AG04449 (cell line): ENCODE measurements at regions not wholly inside any gene's neighbourhood (a gene's known extent, or its start where the extent isn't known, plus 50 kb on each side); places are given as distances from the start of the nearest gene placed in this dataset.
"Not testable (repeated sequence)": the region's sequence is repeated elsewhere in the genome, so short reads cannot be mapped to it uniquely, and the experiment has no call there.

Source experiments
- CTCF ChIA-PET: fragments of 350-600 bp; formaldehyde crosslinking; extraction: SDS; loops from one replicate; lab custom pipeline; 2021; ENCODE audit warnings: antibody characterized with exemption; lab: Yijun Ruan, JAX
- POLR2A ChIA-PET: fragments of 400-600, 350-600 bp; formaldehyde crosslinking; extraction: SDS; loops from one replicate; lab custom pipeline; 2020; ENCODE audit warnings: antibody characterized with exemption, inconsistent platforms; lab: Yijun Ruan, JAX
- DNase-seq: peaks from one replicate; pipeline ENCODE4 v3.0.0-alpha.2; 2010; ENCODE audit warnings: low read depth, low spot score
- H3K4me3 ChIP-seq: 2 replicates; pipeline ENCODE4 v1.5.1; 2011; ENCODE audit warnings: low read depth, mild to moderate bottlenecking, control low read depth, low read length
- TF ChIP-seq, protein P1 (sequence below): IDR thresholded peaks from one replicate; pipeline ENCODE4 v1.5.1; 2011; ENCODE audit warnings: mild to moderate bottlenecking, moderate library complexity, low read length, control low read depth, inconsistent platforms; ENCODE audit not compliant: insufficient read depth; ENCODE audit errors: missing control alignments

DNA sequence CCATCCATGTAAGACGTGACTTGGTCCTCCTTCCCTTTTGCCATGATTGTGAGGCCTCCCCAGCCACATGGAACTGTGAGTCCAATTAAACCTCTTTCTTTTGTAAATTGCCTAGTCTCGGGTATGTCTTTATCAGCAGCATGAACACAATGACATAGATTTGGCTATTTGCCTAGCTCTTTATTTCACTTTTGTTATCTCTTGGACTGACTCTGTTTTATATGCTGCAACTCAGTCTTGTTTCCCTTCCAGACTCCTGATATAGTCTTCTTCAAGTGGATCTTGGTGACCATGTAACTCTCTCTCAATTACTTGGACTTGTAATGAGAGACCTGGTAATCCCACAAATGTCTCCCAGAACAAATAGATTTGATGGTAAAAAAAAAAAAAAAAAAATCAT is 627.6 kb downstream of the CCDC85A start:
- ChIA-PET POLR2A (no interaction called here), CTCF (no interaction called here)
- TF ChIP-seq, protein P1, sequence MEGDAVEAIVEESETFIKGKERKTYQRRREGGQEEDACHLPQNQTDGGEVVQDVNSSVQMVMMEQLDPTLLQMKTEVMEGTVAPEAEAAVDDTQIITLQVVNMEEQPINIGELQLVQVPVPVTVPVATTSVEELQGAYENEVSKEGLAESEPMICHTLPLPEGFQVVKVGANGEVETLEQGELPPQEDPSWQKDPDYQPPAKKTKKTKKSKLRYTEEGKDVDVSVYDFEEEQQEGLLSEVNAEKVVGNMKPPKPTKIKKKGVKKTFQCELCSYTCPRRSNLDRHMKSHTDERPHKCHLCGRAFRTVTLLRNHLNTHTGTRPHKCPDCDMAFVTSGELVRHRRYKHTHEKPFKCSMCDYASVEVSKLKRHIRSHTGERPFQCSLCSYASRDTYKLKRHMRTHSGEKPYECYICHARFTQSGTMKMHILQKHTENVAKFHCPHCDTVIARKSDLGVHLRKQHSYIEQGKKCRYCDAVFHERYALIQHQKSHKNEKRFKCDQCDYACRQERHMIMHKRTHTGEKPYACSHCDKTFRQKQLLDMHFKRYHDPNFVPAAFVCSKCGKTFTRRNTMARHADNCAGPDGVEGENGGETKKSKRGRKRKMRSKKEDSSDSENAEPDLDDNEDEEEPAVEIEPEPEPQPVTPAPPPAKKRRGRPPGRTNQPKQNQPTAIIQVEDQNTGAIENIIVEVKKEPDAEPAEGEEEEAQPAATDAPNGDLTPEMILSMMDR, result no peak
- H3K4me3 ChIP-seq, result no peak overlapping the region
- DNase-seq, result no peak

DNA sequence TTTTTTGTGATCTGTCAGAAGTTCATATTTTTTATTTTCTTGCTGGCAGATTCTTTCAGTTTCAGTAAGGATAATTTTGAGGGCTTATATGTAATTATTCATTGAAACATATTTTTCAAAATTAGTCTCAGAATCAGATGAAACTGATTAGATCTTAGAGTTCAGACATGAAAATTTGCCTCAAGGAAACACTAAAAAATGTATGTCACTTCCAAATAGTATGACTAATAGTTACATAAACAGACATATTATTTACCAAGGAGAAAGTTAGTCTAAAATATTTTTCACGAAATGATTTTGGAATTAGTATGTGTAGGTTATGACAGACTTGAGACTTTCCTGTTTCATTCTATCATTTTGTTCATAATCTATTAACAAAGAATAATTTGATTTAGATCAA is 628.6 kb downstream of the CCDC85A start:
- H3K4me3 ChIP-seq, result no peak overlapping the region
- DNase-seq, result no peak
- CTCF ChIA-PET, result no interaction called here
- TF ChIP-seq, protein P1, result no peak
- POLR2A ChIA-PET, result no interaction called here

DNA sequence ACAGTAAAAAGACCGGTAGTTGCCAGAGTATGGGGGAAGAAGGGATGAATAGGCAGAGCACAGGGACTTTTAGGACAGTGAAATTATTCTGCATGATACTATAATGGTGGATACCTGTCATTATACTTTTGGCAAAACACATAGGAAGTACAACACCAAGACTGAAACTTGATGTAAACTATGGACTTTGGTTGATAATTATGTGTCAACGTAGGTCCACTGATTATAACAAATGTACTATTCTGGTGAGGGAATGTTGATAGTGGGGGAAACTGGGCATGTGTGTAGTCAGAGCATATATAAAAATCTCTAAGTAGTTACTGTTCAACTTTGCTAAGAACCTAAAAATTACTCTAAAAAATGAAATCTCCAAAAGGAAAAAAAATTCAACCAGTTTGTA is 629.7 kb downstream of the CCDC85A start:
- ChIA-PET POLR2A (no interaction called here), CTCF (no interaction called here)
- no peak overlapping the region for H3K4me3 ChIP-seq
- DNase-seq, result no peak
- TF ChIP-seq, protein P1, result no peak

DNA sequence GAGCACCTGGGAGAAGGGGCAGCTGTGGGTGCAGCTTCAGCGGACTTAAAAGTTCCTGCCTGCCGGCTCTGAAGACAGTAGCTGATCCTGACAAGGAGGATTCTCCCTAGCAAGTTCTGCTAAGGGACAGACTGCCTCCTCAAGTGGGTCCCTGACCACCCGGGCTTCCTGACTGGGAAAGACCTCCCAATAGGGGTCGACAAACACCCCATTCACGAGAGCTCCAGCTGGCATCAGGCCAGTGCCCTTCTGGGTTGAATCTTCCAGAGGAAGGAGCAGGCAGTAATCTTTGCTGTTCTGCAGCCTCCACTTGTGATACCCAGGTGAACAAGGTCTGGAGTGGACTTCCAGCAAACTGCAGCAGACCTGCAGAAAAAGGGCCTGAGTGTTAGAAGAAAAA is 632.9 kb downstream of the CCDC85A start:
- TF ChIP-seq, protein P1, result no peak
- no peak for DNase-seq
- H3K4me3 ChIP-seq, result no peak overlapping the region
- POLR2A ChIA-PET, result no interaction called here
- CTCF ChIA-PET, result no interaction called here

DNA sequence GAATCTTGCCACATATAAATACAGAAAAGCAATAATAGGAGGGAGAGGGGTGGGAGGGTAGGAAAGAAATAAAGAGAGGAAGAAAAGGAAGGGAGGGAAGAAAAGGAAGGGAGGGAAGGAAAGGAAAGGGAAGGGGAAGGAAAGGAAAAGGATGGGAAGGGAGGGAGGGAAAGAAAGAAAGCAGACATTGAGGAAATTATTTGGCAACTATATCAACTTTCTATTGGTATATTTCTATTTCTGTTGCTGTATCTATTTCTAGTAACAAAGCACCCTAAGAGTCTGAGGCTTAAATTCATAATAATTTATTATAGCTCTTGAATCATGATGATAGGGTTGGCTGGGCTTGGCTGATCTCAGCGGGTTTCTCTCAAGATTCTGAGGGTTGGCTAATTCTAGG is 648.0 kb downstream of the CCDC85A start:
- ChIA-PET CTCF (no interaction called here), POLR2A (no interaction called here)
- no peak overlapping the region for H3K4me3 ChIP-seq
- TF ChIP-seq, protein P1, result no peak
- DNase-seq, result no peak

DNA sequence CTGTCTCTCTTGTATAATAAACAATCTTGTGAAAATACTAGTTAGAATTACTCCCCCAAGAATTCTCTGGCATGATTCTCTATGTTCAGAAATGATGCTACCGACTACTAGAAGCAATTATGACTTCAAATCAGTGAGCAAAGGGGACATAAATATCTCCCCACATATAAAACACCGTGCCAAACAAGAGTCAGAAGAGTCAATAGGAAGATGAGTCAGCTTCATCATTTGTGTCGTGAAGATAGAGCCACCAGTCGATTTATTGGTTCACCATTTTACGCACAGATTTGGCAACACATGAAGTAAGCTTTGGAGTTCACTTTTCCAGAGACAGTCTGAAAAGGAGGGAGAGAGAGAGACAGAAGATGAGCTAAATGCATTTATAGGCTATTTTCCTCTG is 650.9 kb downstream of the CCDC85A start:
- H3K4me3 ChIP-seq, result no peak overlapping the region
- DNase-seq, result no peak
- TF ChIP-seq, protein P1, result no peak
- CTCF ChIA-PET, result no interaction called here
- POLR2A ChIA-PET, result no interaction called here

DNA sequence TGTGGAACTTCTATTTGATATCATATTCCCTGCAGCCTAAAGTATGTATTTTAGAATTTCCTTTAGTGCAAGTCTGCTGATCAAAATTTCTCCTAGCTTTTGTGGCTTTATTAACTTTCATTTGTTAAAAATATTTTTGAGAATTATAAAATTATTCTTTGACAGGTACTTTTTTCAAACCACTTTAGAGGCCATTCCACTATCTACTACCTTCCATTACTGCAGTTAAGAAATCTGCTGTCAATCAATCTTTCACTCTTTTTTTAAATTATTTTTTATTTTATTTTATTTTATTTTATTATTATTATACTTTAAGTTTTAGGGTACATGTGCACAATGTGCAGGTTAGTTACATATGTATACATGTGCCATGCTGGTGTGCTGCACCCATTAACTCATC is 656.2 kb downstream of the CCDC85A start:
- POLR2A ChIA-PET, CTCF ChIA-PET, H3K4me3 ChIP-seq, DNase-seq: not testable (repeated sequence)
